ENCODE measurements at regions not wholly inside any gene's neighbourhood (a gene's known extent, or its start where the extent isn't known, plus 50 kb on each side); places are given as distances from the start of the nearest gene placed in this dataset.

DNA sequence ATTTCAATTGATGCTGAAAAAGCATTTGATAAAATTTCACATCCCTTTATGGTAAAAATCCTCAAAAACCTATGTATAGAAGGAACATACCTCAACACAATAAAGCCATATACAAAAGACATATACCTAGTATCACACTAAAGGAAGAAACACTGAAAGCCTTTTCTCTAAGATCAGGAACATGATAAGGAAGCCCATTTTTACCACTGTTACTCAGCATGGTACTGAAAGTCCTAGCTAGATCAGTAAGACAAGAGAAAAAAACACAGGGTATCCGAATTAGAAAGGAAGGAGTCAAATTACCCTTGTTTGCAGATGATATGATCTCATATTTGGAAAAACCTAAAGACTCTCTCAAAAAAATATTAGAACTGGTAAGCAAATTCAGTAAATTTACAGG is 350.2 kb upstream of the PDE4D start:
- Histone ChIP-seq H3K27ac (no peak overlapping the region), H3K36me3 (no peaks in the 10 kb centered on the region), H3K4me3 (no peak overlapping the region), H3K4me1 (no peaks in the 10 kb centered on the region), H3K27me3 (no peaks in the 10 kb centered on the region), H3K9me3 (peaks cover 3% of the 10 kb centered on the region)
- 65% methylated on average over 1 of the region's 1 CpG for WGBS
- TF ChIP-seq CTCF (IDR thresholded peaks at IDR 0.05), result no peak
- no peak for TF ChIP-seq EP300 (IDR thresholded peaks at IDR 0.05)
- TF ChIP-seq POLR2AphosphoS5 (IDR thresholded peaks at IDR 0.05), result no peak
- TF ChIP-seq POLR2A (IDR thresholded peaks at IDR 0.05), result no peak
- no peak for DNase-seq (ENCODE audit: low spot score in 2 of 2)

DNA sequence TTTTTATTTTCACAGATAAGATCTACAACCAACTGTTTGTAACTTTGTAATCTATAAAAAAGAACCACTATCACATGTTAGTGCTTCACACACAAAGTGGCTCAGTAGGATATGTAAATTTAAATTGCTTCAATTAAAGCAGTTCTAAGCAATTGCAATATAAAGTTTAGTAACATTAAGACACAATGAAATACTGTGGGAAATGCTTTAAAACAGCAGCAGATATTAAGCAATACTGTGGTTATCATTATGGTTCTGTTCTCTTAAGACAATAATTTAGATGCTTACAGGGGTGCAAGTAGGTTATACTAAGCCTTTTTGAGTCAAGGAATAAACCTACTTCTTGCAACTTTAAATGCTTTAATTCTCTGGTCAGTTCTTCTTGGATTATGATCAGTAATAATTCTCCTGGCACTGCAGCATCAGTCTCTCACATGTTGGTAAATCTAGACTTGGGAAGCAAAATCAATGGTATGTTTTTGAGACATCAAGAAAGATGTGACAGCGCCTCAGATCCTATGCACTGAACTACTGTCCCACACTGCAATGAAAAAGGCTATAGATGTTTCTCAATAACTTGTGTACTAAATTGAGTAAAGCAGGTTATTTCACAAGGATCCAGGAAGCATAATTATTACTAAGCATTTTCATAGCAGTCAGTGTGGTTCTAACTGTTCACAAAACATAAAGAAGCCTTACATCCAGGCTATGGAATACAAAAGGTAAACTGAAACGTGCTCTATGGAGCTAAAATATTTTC is 338.7 kb upstream of the PDE4D start:
- Histone ChIP-seq H3K9me3 (no peaks in the 10 kb centered on the region), H3K4me1 (no peaks in the 10 kb centered on the region), H3K36me3 (no peaks in the 10 kb centered on the region), H3K4me3 (no peak overlapping the region), H3K27ac (no peak overlapping the region), H3K27me3 (no peaks in the 10 kb centered on the region)
- 77% methylated on average over 2 of the region's 2 CpGs for WGBS
- TF ChIP-seq EP300 (IDR thresholded peaks at IDR 0.05) (no peak), POLR2A (IDR thresholded peaks at IDR 0.05) (no peak), CTCF (IDR thresholded peaks at IDR 0.05) (no peak), POLR2AphosphoS5 (IDR thresholded peaks at IDR 0.05) (no peak)
- DNase-seq (ENCODE audit: low spot score in 2 of 2), result no peak

GRCh38 chr5:60230456-60230855 is 336.9 kb upstream of the PDE4D start:
- H3K4me1 ChIP-seq, result no peaks in the 10 kb centered on the region
- no peak for TF ChIP-seq EP300 (IDR thresholded peaks at IDR 0.05)
- TF ChIP-seq POLR2AphosphoS5 (IDR thresholded peaks at IDR 0.05), result no peak
- TF ChIP-seq POLR2A (IDR thresholded peaks at IDR 0.05), result no peak
- no peak for TF ChIP-seq CTCF (IDR thresholded peaks at IDR 0.05)
- H3K27ac ChIP-seq, result no peak overlapping the region
- 75% methylated on average over 1 of the region's 1 CpG for WGBS
- H3K4me3 ChIP-seq, result no peak overlapping the region
- H3K27me3 ChIP-seq, result no peaks in the 10 kb centered on the region
- DNase-seq (ENCODE audit: low spot score in 2 of 2), result no peak
- H3K36me3 ChIP-seq, result no peaks in the 10 kb centered on the region
- H3K9me3 ChIP-seq, result no peaks in the 10 kb centered on the region

DNA sequence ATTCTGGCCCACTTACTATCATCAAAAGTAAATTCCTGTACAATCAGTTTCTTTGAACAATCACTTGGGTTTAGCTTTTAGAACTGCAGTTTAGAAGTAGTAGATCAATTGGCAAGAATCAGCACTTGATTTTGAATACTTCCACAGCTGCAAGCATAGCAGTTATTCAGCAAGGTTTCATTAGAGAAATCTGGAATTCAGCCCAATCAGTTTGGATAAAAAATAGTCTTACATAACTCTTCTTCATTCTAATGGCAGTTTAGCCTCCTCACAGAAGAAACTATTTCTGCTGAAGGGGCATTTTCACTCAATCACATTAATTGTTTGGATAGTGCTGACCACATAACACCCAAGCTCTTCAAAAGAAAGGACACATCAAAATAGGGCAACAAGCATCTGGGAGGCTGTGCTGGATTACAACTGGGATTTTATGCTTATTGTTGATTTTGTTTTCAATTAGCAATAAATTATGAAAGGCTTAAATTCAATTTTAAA is 336.2 kb upstream of the PDE4D start:
- H3K27me3 ChIP-seq, result no peaks in the 10 kb centered on the region
- TF ChIP-seq POLR2A (IDR thresholded peaks at IDR 0.05) (no peak), POLR2AphosphoS5 (IDR thresholded peaks at IDR 0.05) (no peak), CTCF (IDR thresholded peaks at IDR 0.05) (no peak), EP300 (IDR thresholded peaks at IDR 0.05) (no peak)
- no peak for DNase-seq (ENCODE audit: low spot score in 2 of 2)
- H3K27ac ChIP-seq, result no peak overlapping the region
- H3K4me1 ChIP-seq, result no peaks in the 10 kb centered on the region
- H3K9me3 ChIP-seq, result no peaks in the 10 kb centered on the region
- H3K4me3 ChIP-seq, result no peak overlapping the region
- H3K36me3 ChIP-seq, result no peaks in the 10 kb centered on the region

DNA sequence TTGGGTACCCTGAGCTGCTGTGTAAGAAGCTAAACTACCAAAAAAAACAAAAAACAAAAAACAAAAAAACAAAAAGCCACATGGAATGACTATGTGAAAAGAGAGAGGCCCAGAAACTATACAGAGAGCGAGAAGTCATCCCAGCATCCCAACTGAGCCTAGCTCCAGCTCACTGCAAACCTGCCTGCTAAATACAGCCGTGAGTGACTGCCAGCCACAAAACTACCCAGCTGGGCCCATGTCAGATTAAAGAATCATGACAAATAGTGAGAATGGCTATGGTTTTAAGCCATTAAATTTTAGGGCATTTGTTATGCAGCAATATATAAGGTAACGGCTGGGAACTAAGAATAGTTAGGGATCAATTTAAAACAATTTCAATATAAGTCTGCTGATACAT is 335.1 kb upstream of the PDE4D start:
- H3K9me3 ChIP-seq, result no peaks in the 10 kb centered on the region
- H3K4me3 ChIP-seq, result no peak overlapping the region
- H3K36me3 ChIP-seq, result no peaks in the 10 kb centered on the region
- no peaks in the 10 kb centered on the region for H3K4me1 ChIP-seq
- DNase-seq (ENCODE audit: low spot score in 2 of 2), result no peak
- WGBS, result 92% methylated on average over 3 of the region's 3 CpGs
- H3K27me3 ChIP-seq, result no peaks in the 10 kb centered on the region
- no peak for TF ChIP-seq POLR2AphosphoS5 (IDR thresholded peaks at IDR 0.05)
- TF ChIP-seq CTCF (IDR thresholded peaks at IDR 0.05), result no peak
- TF ChIP-seq POLR2A (IDR thresholded peaks at IDR 0.05), result no peak
- no peak for TF ChIP-seq EP300 (IDR thresholded peaks at IDR 0.05)
- H3K27ac ChIP-seq, result no peak overlapping the region

Measured in suprapubic skin (tissue), 4 donors.